ENCODE measurements at regions not wholly inside any gene's neighbourhood (a gene's known extent, or its start where the extent isn't known, plus 50 kb on each side); places are given as distances from the start of the nearest gene placed in this dataset.

GRCh38 chr9:84187090-84187489 is 153.5 kb downstream of the SLC28A3 start:
- TF ChIP-seq POLR2A (IDR thresholded peaks at IDR 0.05): no peak
- TF ChIP-seq, protein P1, sequence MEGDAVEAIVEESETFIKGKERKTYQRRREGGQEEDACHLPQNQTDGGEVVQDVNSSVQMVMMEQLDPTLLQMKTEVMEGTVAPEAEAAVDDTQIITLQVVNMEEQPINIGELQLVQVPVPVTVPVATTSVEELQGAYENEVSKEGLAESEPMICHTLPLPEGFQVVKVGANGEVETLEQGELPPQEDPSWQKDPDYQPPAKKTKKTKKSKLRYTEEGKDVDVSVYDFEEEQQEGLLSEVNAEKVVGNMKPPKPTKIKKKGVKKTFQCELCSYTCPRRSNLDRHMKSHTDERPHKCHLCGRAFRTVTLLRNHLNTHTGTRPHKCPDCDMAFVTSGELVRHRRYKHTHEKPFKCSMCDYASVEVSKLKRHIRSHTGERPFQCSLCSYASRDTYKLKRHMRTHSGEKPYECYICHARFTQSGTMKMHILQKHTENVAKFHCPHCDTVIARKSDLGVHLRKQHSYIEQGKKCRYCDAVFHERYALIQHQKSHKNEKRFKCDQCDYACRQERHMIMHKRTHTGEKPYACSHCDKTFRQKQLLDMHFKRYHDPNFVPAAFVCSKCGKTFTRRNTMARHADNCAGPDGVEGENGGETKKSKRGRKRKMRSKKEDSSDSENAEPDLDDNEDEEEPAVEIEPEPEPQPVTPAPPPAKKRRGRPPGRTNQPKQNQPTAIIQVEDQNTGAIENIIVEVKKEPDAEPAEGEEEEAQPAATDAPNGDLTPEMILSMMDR (IDR thresholded peaks at IDR 0.05): no peak
